ENCODE measurements at regions not wholly inside any gene's neighbourhood (a gene's known extent, or its start where the extent isn't known, plus 50 kb on each side); places are given as distances from the start of the nearest gene placed in this dataset.
A peak's percentile ranks its signal among the peaks of the same experiment; 100 is the strongest.

DNA sequence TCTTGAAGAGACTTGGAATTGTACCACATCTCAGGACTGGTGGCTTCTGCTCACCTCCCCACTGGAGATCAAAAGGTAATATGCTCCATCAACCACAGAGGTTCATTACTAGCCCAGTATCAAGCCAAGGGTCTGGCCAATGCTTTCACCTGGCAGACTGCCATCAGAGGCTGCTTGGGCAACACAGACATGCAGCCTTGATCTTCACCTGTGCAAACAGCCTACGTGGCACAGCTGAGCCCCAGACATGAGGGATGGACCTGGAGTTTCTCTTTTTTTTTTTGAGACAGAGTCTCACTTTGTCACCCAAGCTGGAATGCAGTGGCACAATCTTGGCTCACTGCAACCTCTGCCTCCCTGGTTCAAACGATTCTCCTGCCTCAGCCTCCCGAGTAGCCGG, 105.6 kb upstream of the HES1 start:
- Mint-ChIP-seq H3K27me3 (ENCODE audit: low read depth) (peaks cover 10% of the 10 kb centered on the region), H3K36me3 (ENCODE audit: low read depth) (no peaks in the 10 kb centered on the region), H3K4me3 (no peak overlapping the region), H3K4me1 (peaks cover 43% of the 10 kb centered on the region), H3K9me3 (peaks cover 3% of the 10 kb centered on the region), H3K27ac (ENCODE audit: unreplicated experiment) (no peak overlapping the region)
- TF ChIP-seq, protein P1, sequence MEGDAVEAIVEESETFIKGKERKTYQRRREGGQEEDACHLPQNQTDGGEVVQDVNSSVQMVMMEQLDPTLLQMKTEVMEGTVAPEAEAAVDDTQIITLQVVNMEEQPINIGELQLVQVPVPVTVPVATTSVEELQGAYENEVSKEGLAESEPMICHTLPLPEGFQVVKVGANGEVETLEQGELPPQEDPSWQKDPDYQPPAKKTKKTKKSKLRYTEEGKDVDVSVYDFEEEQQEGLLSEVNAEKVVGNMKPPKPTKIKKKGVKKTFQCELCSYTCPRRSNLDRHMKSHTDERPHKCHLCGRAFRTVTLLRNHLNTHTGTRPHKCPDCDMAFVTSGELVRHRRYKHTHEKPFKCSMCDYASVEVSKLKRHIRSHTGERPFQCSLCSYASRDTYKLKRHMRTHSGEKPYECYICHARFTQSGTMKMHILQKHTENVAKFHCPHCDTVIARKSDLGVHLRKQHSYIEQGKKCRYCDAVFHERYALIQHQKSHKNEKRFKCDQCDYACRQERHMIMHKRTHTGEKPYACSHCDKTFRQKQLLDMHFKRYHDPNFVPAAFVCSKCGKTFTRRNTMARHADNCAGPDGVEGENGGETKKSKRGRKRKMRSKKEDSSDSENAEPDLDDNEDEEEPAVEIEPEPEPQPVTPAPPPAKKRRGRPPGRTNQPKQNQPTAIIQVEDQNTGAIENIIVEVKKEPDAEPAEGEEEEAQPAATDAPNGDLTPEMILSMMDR (conservative IDR thresholded peaks at IDR 0.05) = no peak
- DNase-seq (ENCODE audit: low read depth, low spot score) = no peak

DNA sequence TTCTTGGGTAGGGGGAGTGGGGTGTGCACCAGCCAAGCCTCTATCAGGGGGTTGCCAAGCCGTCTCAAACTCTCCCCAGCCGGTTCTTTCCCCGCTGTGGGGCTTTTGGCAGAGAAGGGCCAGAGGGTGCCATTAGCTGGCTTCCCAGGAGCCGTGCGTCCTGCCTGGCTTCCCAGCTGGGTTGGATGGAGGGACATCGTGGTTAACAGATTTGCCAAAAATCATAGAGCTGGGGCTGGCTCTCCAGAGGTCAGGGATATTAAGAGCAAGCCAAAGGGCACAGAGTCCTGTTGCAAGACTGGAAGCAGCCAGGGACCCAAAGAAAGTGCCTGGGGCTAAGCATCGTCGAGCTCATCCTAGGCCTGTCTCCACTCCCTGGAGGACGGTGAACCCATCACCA, 104.6 kb upstream of the HES1 start:
- Mint-ChIP-seq H3K36me3 (ENCODE audit: low read depth) (no peaks in the 10 kb centered on the region), H3K4me3 (no peak overlapping the region), H3K27ac (ENCODE audit: unreplicated experiment) (no peak overlapping the region), H3K27me3 (ENCODE audit: low read depth) (peaks cover 8% of the 10 kb centered on the region), H3K4me1 (peaks cover 38% of the 10 kb centered on the region), H3K9me3 (peaks cover 3% of the 10 kb centered on the region)
- TF ChIP-seq, protein P1 (conservative IDR thresholded peaks at IDR 0.05) = no peak
- no peak for DNase-seq (ENCODE audit: low read depth, low spot score)

DNA sequence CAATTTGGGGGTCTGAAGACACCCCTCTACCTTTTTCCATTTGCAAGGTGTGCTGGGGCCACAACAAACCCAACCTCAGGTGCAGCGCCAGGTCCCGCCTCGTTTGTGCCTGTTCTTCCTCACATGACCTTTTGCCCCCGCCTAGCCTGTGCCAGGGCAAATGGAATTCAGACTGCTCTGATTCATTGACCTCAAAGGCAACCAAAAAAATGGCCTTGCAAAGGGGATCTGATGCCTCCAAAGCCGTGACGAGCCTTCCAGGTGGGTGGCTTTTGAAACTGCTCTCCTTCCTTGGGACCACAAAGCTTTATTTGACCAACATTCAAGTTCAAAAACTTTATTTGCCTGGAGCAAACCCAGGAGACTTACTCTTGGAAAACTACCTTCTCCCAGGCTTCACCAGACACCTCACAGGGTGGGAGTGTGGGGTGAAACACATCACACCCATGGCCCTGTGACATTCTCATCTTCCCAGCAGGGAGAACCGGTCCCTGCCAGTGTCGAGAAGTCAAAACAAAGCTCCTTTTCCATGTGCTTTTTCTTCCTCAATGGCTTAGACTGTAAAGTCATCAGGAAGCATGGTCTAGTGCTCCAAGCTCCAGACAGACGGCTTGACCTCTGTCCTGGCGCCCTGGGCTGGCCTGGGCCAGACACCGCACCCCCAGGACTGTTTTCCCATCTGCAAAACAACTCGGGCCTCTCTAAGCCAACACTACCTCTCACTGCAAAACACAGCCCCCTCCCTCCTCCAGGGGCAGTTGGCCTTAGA, 103.9 kb upstream of the HES1 start:
- peaks cover 3% of the 10 kb centered on the region for H3K9me3 Mint-ChIP-seq
- H3K27ac Mint-ChIP-seq (ENCODE audit: unreplicated experiment) = no peak overlapping the region
- peaks cover 38% of the 10 kb centered on the region for H3K4me1 Mint-ChIP-seq
- H3K4me3 Mint-ChIP-seq = no peak overlapping the region
- peaks cover 8% of the 10 kb centered on the region for H3K27me3 Mint-ChIP-seq (ENCODE audit: low read depth)
- no peak for DNase-seq (ENCODE audit: low read depth, low spot score)
- no peaks in the 10 kb centered on the region for H3K36me3 Mint-ChIP-seq (ENCODE audit: low read depth)
- TF ChIP-seq, protein P1 (conservative IDR thresholded peaks at IDR 0.05) = no peak

DNA sequence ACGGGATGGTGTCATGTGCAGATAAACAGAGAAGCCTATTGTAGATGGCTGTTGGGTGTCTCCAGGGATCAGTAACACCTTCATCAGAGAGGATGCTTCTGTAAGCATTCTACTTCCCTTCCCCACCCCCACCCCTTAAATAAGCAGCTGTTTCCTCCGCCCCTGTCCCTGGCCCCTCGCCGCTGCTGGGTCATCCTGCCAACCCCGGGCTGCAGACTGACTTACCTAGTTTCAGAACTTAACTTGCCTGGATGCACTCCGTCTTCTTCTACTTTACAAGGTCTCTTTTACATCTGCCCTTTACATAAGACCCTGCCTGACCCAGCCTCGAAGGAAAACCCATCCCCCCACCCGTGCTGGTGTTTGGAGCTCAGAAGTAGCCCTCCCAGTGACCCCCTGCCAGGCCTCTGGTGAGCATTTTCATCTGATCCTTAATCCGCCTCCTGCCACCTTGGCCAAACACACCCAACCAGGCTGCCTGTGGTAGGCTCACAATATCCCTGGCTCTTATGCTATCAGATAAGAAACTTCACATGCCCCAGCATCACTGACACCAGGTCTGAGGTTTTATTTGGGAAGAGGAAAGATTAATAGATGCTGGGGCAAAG, 103.0 kb upstream of the HES1 start:
- DNase-seq (ENCODE audit: low read depth, low spot score) = no peak
- TF ChIP-seq, protein P1 (conservative IDR thresholded peaks at IDR 0.05) = no peak
- Mint-ChIP-seq H3K4me1 (peaks cover 38% of the 10 kb centered on the region), H3K27me3 (ENCODE audit: low read depth) (peaks cover 8% of the 10 kb centered on the region), H3K27ac (ENCODE audit: unreplicated experiment) (no peak overlapping the region), H3K4me3 (no peak overlapping the region), H3K36me3 (ENCODE audit: low read depth) (no peaks in the 10 kb centered on the region), H3K9me3 (peaks cover 3% of the 10 kb centered on the region)

DNA sequence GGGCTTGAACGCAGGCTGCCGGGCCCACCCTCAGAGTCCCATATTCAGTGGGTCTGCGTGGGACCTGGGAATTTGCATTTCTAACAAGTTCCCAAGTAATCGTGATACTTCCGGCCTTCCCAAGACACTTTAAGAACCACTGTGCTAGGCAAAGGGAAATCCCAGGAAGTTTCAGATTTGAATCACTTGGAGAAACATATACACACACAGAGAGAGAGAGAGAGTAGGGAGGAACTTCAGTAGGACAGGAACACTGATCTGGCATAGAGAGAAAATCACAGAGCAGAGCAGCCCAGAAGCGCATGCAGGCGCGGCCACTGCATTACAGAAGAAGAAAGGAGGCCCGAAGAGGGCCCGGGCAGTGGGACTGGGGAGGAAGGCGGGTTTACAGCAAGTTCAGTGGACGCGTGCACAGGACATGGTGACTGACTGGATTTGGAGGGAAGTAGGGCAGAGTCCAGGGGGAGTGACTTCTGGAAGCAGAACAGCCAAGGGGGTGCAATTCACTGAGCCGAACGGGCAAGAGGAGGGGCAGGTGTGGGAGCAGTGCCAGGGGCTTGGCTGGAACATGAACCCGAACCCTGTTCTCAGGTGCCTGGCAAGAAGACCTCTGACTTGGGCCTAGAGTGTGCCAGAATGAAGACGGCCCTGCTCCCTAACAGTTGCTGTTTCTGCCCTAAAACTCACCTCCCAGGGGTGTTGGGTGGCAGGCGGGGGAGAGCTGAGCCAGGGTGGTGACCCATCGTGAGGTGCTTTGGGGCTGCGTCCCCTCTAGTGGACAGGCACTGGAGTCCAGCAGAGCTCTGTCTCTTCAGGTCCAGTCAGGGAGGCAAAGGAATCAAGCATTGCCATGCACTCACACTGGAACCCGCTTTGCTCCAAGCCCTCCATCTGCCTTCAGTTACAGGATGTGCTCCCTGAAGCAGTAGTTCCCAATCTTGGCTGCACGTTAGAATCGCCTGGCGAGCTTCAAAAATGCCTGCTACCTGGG, 101.3 kb upstream of the HES1 start:
- Mint-ChIP-seq H3K4me1 (peaks cover 38% of the 10 kb centered on the region), H3K9me3 (no peaks in the 10 kb centered on the region), H3K27ac (ENCODE audit: unreplicated experiment) (peak overlapping the region; percentile 15), H3K36me3 (ENCODE audit: low read depth) (no peaks in the 10 kb centered on the region), H3K27me3 (ENCODE audit: low read depth) (peaks cover 11% of the 10 kb centered on the region), H3K4me3 (no peak overlapping the region)
- DNase-seq (ENCODE audit: low read depth, low spot score) = no peak
- TF ChIP-seq, protein P1 (conservative IDR thresholded peaks at IDR 0.05) = no peak

Data from neural crest cell (in vitro differentiated cells).